HG02973 (cell line): ENCODE measurements at regions not wholly inside any gene's neighbourhood (a gene's known extent, or its start where the extent isn't known, plus 50 kb on each side); places are given as distances from the start of the nearest gene placed in this dataset.
"Not testable (repeated sequence)": the region's sequence is repeated elsewhere in the genome, so short reads cannot be mapped to it uniquely, and the experiment has no call there.

Experiments used
- ATAC-seq: cut with Tn5 transposase; IDR thresholded peaks from one replicate; pipeline ENCODE4 v1.9.1; 2021; ENCODE audit warnings: moderate library complexity; ENCODE audit not compliant: unreplicated experiment

DNA sequence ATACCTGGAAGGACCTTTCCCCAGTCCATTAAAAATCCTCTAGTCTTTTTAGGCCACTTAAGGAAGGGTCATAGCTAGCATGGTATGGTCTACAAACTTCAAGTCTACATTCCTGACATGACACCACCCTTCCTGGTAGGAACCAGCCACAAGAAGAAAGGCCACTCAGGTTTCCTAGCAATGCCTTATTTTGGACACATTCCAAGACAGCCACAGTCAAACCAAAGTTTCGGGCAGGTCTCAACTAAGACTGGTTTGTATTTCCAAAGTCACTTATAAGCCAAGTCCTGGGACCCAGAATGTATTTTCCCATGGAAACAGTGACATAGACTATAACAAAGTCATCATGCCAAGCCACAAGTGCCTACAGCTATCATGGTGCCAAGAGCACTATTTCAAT lies 50.6 kb upstream of the SLC44A3 start:
- no peak for ATAC-seq

DNA sequence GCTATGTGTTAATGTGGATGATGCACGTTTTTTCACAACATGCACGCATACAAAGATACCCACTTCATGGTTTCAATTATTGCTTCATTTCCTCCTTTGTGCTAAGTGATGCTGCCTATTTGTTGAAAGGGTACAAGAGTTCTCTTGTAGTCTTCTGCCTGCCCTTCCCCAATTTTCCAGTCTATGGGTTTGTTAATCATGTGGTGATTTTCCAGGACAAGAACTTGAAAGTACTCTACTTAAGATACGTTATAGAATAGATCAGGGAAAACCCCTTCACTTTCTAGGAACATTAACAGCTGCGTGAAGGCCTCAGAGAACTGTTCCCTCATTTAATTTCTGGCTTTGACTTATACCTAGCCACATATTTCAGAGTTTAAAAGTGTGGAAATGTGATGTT lies 52.1 kb upstream of the SLC44A3 start:
- ATAC-seq = no peak

DNA sequence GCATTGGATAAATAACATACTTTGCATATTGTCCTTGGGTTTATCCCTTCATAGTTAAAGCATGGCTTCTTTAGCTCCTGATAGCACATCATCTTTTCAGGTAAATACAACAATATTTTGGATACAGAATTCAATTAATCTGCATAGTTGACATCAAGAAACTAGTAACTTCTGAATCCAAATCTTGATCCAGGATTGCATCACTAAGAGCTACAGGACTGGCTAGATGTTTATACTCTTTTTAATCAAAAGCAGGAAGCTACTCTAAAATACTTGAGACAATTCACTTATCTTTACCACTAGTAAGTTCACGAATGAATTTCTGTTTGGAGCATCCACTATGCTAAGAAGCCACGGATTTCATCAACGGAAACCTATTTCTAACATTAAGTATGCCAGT lies 54.2 kb upstream of the SLC44A3 start:
- ATAC-seq = no peak

DNA sequence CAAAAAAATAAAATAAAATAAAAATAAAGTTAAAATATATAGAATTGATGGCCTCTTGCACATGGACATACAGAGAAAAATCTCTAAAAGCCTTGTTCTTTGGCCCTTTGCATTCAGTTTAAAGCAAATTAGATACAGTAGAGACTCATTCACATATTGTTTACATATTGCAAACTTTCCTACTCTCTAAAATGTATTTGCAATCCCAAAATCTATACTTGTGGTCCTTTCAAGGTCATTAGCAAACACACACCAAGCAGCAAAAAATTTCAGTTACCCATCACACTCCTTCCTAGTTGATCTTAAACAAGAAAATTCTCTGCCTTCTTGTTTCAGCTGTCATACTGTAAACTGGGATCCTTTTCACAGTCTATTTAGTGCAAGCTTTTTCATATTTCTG lies 61.0 kb upstream of the SLC44A3 start:
- ATAC-seq = no peak

DNA sequence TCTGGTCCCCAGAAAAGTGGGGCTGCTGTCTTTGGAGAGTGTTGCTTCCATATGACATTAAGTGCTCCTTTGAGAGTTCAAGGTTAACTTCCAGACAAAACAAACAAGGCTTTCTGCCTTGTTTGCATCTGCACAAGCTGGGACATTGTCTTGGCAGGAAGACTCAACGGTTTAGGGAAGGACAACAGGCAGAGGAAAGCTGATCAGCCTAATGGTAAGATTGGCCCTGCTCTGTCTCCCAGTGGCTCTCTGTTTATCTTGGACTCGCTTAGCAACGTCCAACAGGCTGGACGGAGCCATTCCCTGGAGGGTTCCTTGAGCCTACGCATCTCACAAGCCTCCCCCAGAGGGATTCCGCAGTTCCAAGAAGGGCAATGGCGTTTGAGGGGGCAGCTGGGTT lies 62.2 kb upstream of the SLC44A3 start:
- ATAC-seq = no peak

DNA sequence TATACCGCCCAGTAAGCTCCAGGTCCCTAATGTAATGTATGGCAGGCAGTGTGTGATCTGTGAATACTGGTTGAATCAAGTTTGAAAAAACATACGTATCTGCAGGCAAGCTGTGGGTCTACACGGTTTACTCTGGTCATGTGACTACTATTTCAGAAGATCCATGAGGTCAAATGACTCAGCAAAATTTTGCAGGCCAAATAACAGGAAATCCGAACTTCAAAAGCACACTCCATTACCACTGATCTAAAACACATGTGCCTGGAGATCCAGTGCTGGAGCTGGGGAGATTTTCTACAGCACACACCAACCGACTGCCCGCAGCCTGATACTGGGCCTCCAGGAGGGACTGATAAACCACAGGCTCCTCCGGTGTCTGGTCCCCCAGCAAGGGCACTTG lies 64.5 kb upstream of the SLC44A3 start:
- no peak for ATAC-seq

DNA sequence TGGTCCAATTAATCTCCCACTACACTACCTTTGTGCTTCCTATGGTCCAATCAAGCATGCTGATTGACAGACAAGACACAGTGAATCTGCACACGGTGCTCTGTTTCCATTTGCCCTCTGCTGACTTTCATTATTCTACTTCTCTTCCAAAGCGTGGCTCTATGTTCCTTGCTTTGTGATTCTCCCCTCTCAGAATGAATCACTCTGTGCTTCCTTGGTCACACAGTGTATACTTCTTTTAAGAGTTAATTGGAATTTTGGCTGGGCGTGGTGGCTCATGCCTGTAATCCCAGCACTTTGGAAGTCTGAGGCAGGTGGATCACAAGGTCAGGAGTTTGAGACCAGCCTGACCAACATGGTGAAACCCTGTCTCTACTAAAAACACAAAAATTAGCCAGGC lies 65.1 kb upstream of the SLC44A3 start:
- ATAC-seq = not testable (repeated sequence)

DNA sequence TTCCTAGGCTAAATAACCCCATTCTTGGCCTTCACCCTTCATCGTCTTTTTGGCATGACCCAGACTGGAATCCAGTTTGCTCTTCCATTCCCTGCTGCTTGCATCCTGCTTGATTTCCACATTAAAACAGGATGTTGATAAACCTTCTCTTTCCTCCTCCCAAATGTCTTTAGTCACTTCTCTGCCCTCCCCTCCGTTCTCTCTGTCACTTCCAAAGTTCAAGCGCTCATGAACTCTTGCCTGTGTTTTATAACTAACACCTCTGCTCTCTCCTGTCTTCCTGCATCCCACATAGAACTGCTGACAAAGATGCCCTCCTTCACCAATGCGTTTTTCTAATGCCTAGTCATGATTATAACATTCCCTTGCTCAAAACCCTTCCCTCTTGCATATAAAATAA lies 65.6 kb upstream of the SLC44A3 start:
- no peak for ATAC-seq

DNA sequence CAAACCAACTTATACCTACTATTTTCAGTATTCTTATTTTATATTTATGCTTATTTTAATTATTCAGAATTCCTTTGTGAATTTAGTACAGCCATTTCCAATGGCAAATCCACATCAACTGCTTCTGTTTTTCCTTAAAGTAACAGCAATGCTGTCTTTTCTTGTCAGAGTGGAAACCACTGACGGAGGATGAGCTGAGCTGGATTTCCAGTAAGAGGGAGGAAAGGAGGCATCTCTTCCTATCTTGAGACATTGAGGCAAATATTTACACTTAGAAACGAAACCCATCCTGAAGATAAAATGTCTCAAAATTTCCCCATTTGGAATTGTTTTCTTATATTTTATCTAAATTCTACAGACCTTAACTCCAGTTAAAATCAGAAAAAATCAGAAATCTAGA lies 66.1 kb upstream of the SLC44A3 start:
- no peak for ATAC-seq

DNA sequence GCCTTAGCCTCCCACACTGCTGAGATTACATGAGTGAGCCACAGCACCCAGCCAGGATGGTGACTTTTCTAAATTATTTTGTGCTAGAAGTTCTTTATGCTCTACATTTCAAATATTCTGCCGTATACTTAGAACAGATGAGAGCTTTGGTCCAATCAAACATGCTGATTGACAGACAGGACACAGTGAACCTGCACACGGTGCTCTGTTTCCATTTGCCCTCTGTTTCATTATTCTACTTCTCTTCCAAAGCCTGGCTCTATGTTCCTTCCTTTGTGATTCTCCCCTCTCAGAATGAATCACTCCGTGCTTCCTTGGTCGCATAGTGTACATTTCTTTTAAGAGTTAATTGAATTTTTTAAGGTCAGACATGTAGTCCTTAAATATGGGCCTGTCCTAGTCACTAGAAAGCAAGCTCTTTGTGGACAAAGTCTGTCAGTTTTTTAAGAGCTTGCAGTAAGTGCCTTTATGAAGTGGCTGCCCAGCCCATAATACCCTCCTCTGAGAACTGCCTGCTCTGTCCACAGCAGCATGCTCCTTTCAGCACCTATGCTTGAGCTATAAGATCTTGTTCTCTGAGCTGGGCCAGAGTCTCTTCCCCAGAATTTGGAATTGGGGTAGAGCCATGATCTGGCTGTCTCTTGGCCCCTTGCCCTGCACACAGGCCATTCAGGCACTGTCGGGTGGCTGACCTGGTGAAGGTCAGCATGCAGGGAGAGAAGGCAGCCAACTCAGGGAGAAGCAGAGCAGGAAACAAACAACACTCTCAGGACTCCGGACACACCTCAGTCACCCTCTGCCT lies 66.8 kb upstream of the SLC44A3 start:
- no peak for ATAC-seq

DNA sequence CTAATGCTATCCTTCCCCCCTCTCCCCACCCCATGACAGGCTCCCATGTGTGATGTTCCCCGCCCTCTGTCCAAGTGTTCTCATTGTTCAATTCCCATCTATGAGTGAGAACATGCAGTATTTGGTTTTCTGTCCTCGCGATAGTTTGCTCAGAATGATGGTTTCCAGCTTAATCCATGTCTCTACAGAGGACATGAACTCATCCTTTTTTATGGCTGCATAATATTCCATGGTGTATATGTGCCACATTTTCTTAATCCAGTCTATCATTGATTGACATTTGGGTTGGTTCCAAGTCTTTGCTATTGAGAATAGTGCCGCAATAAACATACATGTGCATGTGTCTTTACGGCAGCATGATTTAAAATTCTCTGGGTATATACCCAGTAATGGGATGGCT lies 68.7 kb upstream of the SLC44A3 start:
- ATAC-seq = not testable (repeated sequence)

DNA sequence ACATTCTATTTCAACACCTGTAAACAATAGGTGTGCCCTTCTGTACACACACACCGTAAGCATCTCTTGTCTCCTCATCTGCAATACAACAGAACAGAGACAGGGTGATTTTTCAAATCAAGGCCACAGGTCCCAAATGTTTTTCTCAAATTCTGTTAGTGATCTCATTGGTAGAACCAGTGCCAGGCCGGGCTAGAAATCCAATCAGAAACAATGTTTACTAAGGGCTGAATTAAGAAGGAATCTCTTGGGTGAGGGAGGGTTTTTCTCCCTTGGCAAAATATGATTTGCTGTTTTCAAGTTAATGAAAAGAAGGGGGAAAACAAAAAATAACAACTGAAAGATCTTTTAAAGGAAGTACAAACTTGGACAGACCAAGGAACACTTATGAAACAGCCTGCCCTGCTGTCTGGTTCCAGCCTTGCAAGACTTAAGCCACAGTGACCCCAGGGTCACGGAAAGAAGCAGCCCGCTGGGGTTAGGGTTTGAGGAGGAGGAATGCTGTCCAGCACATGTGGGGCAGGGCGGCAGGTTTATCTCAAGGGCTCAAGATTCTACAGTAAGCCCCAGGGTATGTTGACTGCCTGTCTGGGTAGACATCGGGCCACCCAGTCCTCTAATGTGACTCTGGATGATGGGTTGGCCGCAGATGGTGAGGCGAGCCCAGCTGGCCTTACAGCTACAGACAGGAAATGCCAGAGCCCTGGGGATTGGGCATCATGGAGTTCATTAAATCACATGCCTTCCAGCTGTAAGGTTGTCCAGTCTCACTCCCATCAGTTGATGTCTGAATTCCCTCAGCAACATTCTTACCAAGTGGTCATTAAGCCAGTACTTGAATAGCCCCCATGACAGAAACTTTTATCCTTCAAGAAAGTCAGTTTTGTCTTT lies 73.3 kb upstream of the SLC44A3 start:
- no peak for ATAC-seq

DNA sequence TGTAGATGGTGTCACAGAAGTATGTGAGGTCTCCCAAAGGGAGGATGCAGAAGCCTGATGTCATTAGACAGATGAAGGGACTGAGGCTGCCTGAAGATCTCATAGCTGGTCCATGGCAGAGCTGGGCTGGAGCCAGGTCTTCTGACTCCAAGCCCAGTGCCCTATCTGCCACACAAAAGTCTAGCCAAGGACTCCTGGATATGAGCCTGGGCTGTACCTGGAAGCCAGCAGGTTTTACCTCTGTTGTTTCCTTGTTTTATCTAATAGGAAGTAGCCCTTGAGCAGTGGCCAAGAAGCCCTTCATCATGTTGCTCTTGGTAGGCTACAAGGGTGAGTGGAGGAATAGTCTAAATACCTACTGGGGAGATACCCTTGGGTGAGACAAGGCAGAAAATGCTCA lies 74.4 kb upstream of the SLC44A3 start:
- no peak for ATAC-seq

DNA sequence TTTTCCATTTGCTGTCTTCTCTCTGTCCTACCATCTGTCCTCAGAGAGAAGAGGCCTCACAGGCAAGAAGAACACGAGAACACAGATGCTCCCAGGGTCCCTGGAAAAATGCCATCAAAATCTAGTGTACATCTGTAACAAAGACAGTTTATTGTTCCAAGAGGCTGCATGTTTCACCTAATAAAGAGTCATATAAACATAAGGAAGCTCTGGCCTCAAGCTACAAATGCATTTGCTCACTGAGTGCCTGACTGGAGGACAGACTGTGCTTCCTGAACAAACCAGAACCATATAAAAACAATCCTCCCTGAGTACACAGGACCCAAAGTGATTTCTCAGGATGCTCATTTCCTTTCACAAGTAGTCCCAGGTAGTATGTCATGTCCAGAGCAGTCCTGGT lies 76.3 kb upstream of the SLC44A3 start:
- ATAC-seq = no peak

DNA sequence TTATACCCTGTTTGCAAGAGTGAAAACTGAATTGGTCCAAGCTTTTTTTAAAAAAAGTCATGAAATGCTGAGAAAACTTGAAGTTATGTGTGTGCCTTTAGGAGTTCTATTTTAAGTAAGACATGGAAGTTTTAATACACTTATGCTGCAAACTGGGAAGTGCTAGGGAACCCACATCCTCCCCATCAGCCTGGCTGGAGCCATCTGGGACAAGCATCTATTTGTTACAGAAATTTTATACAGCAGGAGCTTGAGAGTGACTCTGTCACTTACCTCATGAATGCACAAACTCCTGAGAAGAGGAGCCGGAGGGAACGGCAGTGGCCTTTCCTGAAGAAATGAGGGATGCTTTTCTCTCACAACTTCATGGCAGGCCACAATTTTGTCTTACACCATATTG lies 78.2 kb upstream of the SLC44A3 start:
- no peak for ATAC-seq

DNA sequence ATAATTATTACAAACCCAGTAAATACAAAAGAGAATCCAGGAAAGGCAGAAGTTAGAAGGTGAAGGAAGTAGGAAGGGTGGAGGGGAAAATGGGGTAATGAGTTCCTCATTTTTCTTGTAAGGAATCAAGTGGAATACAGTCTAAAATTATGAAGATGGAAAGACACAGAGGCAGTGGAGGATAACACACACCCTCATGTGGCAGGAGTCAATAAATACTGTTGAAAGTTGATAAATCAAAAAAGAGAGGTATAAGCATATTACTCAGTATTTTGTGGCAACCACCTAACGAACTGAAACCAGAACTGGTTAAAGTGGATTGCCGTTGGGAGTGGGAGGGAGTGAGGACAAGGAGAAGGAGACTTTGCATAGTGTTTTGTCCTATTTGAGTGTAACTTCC lies 78.6 kb upstream of the SLC44A3 start:
- ATAC-seq = no peak

DNA sequence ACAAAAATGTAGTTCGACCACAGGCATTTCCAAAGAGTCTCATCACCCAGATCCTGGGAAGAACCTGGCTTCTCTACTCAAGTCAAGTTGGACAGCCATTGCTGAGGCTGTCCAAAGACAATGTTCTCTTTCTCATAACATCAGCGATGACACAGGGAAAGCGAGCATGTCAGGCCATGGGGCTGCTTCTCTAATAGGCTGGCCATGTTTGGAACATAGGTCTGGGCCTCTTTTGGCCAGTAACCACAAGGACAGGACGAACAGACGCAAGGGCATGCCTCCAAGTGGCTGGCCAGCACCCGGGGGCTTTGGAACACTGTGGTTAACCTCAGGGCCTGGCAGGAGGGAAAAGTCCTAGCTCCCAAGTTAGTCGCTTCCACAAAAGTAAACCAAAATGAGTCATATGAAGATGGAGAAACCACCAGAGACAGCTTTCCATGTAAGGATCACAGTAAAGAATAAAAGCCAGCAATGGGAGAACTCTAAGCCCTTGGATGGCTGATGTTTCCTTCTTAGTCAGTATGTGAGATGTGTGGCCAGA lies 80.6 kb upstream of the SLC44A3 start:
- no peak for ATAC-seq

DNA sequence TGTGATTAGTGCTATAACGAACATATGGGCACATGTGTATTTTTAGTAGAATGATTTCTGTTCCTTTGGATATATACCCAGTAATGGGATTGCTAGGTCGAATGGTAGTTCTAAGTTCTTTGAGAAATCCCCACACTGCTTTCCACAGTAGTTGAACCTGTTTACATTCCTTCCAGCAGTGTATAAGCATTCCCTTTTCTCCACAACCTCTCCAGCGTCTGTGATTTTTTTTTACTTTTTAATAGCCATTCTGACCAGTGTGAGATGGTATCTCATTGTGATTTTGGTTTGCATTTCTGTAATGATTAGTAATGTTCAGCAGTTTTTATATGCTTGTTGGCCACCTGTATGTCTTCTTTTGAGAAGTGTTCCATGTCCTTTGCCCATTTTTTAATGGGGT lies 81.8 kb upstream of the SLC44A3 start:
- no peak for ATAC-seq

DNA sequence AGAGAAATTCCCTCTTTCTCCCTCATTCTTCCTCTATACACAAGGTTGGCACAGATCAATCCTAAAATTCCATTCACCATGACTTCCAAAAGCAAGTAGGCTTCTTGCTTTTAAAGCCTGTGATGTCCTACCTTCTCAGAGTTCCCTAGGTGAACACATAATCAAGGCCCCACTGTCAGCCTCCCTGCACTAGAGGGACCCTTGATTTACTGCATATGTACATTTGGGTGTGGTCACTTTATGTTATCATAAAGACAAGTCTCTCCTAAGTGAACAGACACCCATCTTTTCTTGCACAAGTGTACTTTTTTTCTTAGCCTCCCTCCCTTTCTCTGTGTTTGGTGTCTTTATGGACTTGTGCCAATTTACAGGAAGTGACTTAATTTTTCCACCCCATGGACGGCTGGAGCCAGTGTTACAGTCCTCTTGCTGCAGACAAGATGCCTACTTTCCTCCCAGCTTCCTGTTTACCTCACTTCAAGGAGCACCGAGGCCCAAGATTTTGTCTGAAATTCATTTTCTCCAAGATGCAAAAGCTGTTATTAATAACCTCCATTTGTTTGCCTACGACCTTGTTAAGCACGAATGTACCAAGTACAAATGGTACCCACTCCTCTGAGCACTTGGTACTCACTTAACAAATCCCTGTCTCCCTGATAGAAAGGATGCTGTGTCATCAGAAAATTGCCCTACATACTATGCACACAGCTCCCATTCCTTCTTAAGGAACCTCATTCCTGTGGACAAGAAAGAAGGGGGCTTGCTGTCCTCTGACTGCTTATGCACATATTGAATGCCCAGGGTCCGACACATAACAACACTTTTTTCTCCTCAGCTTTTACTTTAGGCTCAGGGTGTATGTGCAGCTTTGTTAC lies 82.8 kb upstream of the SLC44A3 start:
- ATAC-seq = no peak

DNA sequence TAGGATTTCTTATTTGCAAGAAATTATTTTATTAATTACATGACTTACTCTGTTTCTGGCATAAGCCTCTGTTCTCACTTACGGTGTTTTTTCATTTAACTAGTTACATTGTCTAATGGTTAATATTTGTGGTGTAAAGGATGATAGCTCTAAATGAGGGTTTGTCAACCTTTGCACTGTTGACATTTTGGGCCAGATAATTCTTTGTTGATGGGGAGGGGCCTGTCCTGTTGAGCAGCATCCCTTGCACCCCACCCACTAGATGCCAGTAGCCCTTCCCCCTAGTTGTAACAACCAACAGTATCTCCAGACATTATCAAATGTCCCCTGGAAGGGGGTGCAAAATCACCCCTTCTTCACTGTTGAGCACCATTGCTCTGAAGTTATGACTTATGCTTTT lies 83.6 kb upstream of the SLC44A3 start:
- no peak for ATAC-seq

DNA sequence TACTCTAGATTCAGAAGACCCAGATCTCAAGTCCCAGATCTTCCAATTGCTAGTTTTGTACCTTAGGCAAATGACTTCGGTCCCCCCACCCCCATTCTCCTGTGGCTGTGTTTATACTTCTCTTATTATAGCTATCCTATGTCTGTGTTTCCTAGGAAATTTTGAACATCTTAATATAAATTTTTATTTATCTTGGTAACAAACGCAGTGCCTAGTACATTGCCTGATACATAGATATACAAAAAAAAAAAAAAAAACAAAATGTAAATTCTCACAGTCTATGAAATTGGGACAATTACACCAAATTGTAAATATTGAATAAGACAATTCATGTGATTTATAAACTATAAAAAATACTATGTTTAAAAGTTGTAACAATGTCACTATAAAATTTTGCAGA lies 84.1 kb upstream of the SLC44A3 start:
- no peak for ATAC-seq
